A549 (cell line): ENCODE measurements at regions not wholly inside any gene's neighbourhood (a gene's known extent, or its start where the extent isn't known, plus 50 kb on each side); places are given as distances from the start of the nearest gene placed in this dataset.

Experiments
- ATAC-seq, 2 experiments: fragments of 200-7000 bp in 1 of 2; fragments of >200 bp in 1 of 2; cut with Nextera tagmentation in 1 of 2; cut with Tn5 transposase in 1 of 2; 3 replicates each; pipeline versions ENCODE4 v1.8.0 to v1.9.1; 2018 to 2020; ENCODE audit warnings: mild to moderate bottlenecking in 1 of 2, moderate library complexity in 1 of 2
- CTCF ChIA-PET: fragments of 300-600 bp; sonication (Branson Sonifier 250); formaldehyde crosslinking; extraction: SDS; loops from one replicate; lab custom pipeline; 2021; ENCODE audit warnings: antibody characterized with exemption, inconsistent platforms; lab: Yijun Ruan, JAX
- POLR2A ChIA-PET: fragments of 350-600 bp; formaldehyde crosslinking; extraction: SDS; loops from one replicate; lab custom pipeline; 2021; ENCODE audit warnings: antibody characterized with exemption, inconsistent platforms; lab: Yijun Ruan, JAX
- DNase-seq, 2 experiments: peaks; one replicate each; pipeline versions ENCODE4 v3.0.0 to v3.0.0-alpha.2; 2011 to 2016; ENCODE audit warnings: low read depth in 1 of 2, low spot score in 1 of 2
- FAIRE-seq: peaks from 2 replicates; lab custom pipeline; 2011; peaks lifted over from hg19 to GRCh38; lab: Jason Lieb, UNC
- H3K27ac ChIP-seq, 2 experiments: fragments of >200 bp; sonication (Bioruptor Twin); formaldehyde crosslinking; 3 replicates each; pipeline ENCODE4 v1.5.1; 2016 to 2017
- H3K4me1 ChIP-seq: fragments of >200 bp; sonication (Bioruptor Twin); formaldehyde crosslinking; 3 replicates; pipeline ENCODE4 v1.6.1; 2016
- H3K4me2 ChIP-seq: fragments of >200 bp; sonication (Bioruptor Twin); formaldehyde crosslinking; 3 replicates; pipeline ENCODE4 v1.6.1; 2016
- H3K4me3 ChIP-seq: fragments of >200 bp; sonication (Bioruptor Twin); formaldehyde crosslinking; 3 replicates; pipeline ENCODE4 v1.5.1; 2016
- H3K9me3 ChIP-seq: fragments of >200 bp; sonication (Bioruptor Twin); formaldehyde crosslinking; 3 replicates; pipeline ENCODE4 v1.6.1; 2016
- CBX8 ChIP-seq: fragments of 200-600 bp; sonication (generic); IDR thresholded peaks from 2 replicates; pipeline ENCODE4 v1.6.1; 2016
- FOSB ChIP-seq: fragments of 250-450 bp; sonication (Bioruptor Pico); IDR thresholded peaks from 2 replicates; pipeline ENCODE4 v1.5.0; 2020; ENCODE audit warnings: mild to moderate bottlenecking, moderate library complexity
- GATA3 ChIP-seq: IDR thresholded peaks from 2 replicates; pipeline ENCODE4 v1.6.1; 2012; ENCODE audit warnings: borderline replicate concordance
- HES2 ChIP-seq: fragments of >200 bp; sonication (Bioruptor Twin); formaldehyde crosslinking; IDR thresholded peaks from 2 replicates; pipeline ENCODE4 v1.6.1; 2016
- HEYL ChIP-seq: fragments of 250-450 bp; sonication (Bioruptor Pico); IDR thresholded peaks from 2 replicates; pipeline ENCODE4 v1.8.0; 2021; ENCODE audit warnings: mild to moderate bottlenecking, moderate library complexity
- HMGXB4 ChIP-seq: fragments of 250-450 bp; sonication (Bioruptor Pico); IDR thresholded peaks from 2 replicates; pipeline ENCODE4 v1.5.0; 2021; ENCODE audit warnings: mild to moderate bottlenecking, moderate library complexity, borderline replicate concordance
- HOXA7 ChIP-seq: fragments of 250-450 bp; sonication (Bioruptor Pico); IDR thresholded peaks from 2 replicates; pipeline ENCODE4 v1.5.0; 2020; ENCODE audit warnings: mild to moderate bottlenecking, moderate library complexity
- HOXB13 ChIP-seq: fragments of 250-450 bp; sonication (Bioruptor Pico); IDR thresholded peaks from 2 replicates; pipeline ENCODE4 v1.5.0; 2020; ENCODE audit warnings: low read depth, mild to moderate bottlenecking, moderate library complexity
- HOXB5 ChIP-seq: fragments of 250-450 bp; sonication (Bioruptor Pico); IDR thresholded peaks from 2 replicates; pipeline ENCODE4 v1.5.0; 2020; ENCODE audit warnings: mild to moderate bottlenecking, moderate library complexity
- KDM1A ChIP-seq: fragments of 200-600 bp; sonication (generic); IDR thresholded peaks from 2 replicates; pipeline ENCODE4 v1.6.1; 2016; ENCODE audit warnings: low read depth, mild to moderate bottlenecking
- MAZ ChIP-seq: fragments of 150-350 bp; IDR thresholded peaks from 2 replicates; pipeline ENCODE4 v1.6.1; 2014; ENCODE audit warnings: antibody characterized with exemption, low read depth, low read length, borderline replicate concordance
- NFE2L2 ChIP-seq: fragments of 150-350 bp; conservative IDR thresholded peaks from 2 replicates; pipeline ENCODE4 v1.6.1; 2014; ENCODE audit warnings: low read length
- PHF8 ChIP-seq: fragments of 200-600 bp; sonication (generic); IDR thresholded peaks from 2 replicates; pipeline ENCODE4 v1.6.1; 2016; ENCODE audit warnings: low read depth, mild to moderate bottlenecking, antibody characterized with exemption, moderate library complexity, borderline replicate concordance
- POLR2AphosphoS2 ChIP-seq: conservative IDR thresholded peaks from 2 replicates; pipeline ENCODE4 v1.6.1; 2012; ENCODE audit warnings: low read length, improper control_type of control experiment, inconsistent platforms
- RARB ChIP-seq: fragments of 250-450 bp; sonication (Bioruptor Pico); IDR thresholded peaks from 2 replicates; pipeline ENCODE4 v1.8.0; 2021; ENCODE audit warnings: mild to moderate bottlenecking, moderate library complexity
- REST ChIP-seq: fragments of 200-600 bp; sonication (generic); IDR thresholded peaks from 2 replicates; pipeline ENCODE4 v1.6.1; 2016; ENCODE audit warnings: antibody characterized with exemption, mild to moderate bottlenecking, moderate library complexity
- RFX5 ChIP-seq: fragments of 450-650 bp; IDR thresholded peaks from 2 replicates; pipeline ENCODE4 v1.7.1; 2014; ENCODE audit warnings: antibody characterized with exemption, mild to moderate bottlenecking, moderate library complexity
- RNF2 ChIP-seq: fragments of 200-600 bp; sonication (generic); IDR thresholded peaks from 2 replicates; pipeline ENCODE4 v1.6.1; 2016; ENCODE audit warnings: low read depth, mild to moderate bottlenecking, antibody characterized with exemption, moderate library complexity, borderline replicate concordance
- SREBF2 ChIP-seq: fragments of 450-650 bp; IDR thresholded peaks from 2 replicates; pipeline ENCODE4 v1.6.1; 2014; ENCODE audit warnings: mild to moderate bottlenecking, moderate library complexity
- WGBS: methylation state at CpG from one replicate; pipeline ENCODE4 v1.1.6; 2017; ENCODE audit errors: missing lambda C conversion rate; 5-methylcytosine and 5-hydroxymethylcytosine counted together

- Histone ChIP-seq H3K4me1 (no peaks in the 10 kb centered on the region), H3K4me3 (no peak overlapping the region)
- no peak for DNase-seq
- no peak for TF ChIP-seq HES2
- TF ChIP-seq NFE2L2: no peak
- TF ChIP-seq REST: no peak
- no peak for TF ChIP-seq HOXB13
- no peak for TF ChIP-seq RFX5
- TF ChIP-seq, all 56 proteins: peak for 0
- ChIA-PET CTCF (no interaction called here), POLR2A (no interaction called here)
- FAIRE-seq (no peak), ATAC-seq (no peak)
- no peak overlapping the region for H3K4me2 ChIP-seq
- WGBS: 12% methylated on average over 1 of the region's 1 CpG
- H3K27ac ChIP-seq: no peak overlapping the region
- H3K9me3 ChIP-seq: no peaks in the 10 kb centered on the region
Observed at GRCh38 chr10:65196111-65196510, 1674.9 kb downstream of the REEP3 start.

GRCh38 chr10:65197935-65198334, 1676.7 kb downstream of the REEP3 start:
- H3K9me3 ChIP-seq: no peaks in the 10 kb centered on the region
- CTCF ChIA-PET: no interaction called here
- no peak for TF ChIP-seq HOXA7 (CRISPR knock-in tag)
- no peak for TF ChIP-seq SREBF2
- TF ChIP-seq GATA3: no peak
- no peak for TF ChIP-seq RNF2
- TF ChIP-seq FOSB (CRISPR knock-in tag): no peak
- TF ChIP-seq POLR2AphosphoS2: no peak
- no peak for TF ChIP-seq PHF8
- no peak for TF ChIP-seq KDM1A
- no peak for TF ChIP-seq MAZ
- no peak for TF ChIP-seq HMGXB4 (CRISPR knock-in tag)
- TF ChIP-seq HEYL: no peak
- TF ChIP-seq RARB: no peak
- no peak for TF ChIP-seq CBX8
- no peak for TF ChIP-seq REST
- no peak for TF ChIP-seq HOXB13
- no peak for TF ChIP-seq HOXB5 (CRISPR knock-in tag)
- FAIRE-seq (no peak), ATAC-seq (no peak), DNase-seq (no peak)
- H3K4me1 ChIP-seq: no peaks in the 10 kb centered on the region
- no peak overlapping the region for H3K4me2 ChIP-seq
- H3K27ac ChIP-seq: no peak overlapping the region
- 22% methylated on average over 1 of the region's 1 CpG for WGBS
- no peak overlapping the region for H3K4me3 ChIP-seq
- POLR2A ChIA-PET: no interaction called here
